ENCODE measurements at regions not wholly inside any gene's neighbourhood (a gene's known extent, or its start where the extent isn't known, plus 50 kb on each side); places are given as distances from the start of the nearest gene placed in this dataset.

DNA sequence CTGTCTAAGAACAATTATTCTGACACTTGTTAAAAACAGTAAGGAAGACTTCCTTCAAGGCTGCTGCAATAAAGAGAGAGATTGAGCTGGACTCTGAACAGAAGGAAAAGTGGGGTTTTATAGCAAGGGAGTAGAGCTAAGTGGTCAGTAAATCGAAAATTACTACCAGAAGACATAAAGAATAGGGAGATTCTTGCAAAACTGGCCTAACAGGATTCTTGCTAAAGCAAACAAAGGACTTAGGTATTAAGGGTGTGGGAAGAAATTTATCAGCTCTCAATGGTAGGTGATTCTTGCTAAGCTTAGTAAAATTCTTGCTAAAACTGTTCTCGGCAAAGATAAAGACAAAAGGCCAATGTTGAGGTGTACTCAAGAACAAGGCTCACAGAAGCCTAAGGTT, 300.5 kb downstream of the SLCO4C1 start:
- Histone ChIP-seq H2BK120ac (replicated peaks; ENCODE audit: low read depth, low read length) (no peak overlapping the region), H2BK15ac (ENCODE audit: low read length) (no peak overlapping the region), H3K9ac (replicated peaks in 1 of 4; ENCODE audit: extremely low read depth in 1 of 4, low read depth in 3 of 4, low read length in 3 of 4) (no peak overlapping the region), H2BK12ac (ENCODE audit: low read depth, low read length) (no peak overlapping the region), H3K4me1 (replicated peaks in 1 of 4; ENCODE audit: control insufficient read depth in 3 of 4, insufficient read depth in 4 of 4, low read length in 3 of 4) (no peaks in the 10 kb centered on the region; a peak in 1 of 7 replicates), H3K36me3 (ENCODE audit: control insufficient read depth in 2 of 4, insufficient read depth in 4 of 4, low read length in 3 of 4) (no peaks in the 10 kb centered on the region), H2BK5ac (ENCODE audit: low read depth, low read length) (no peak overlapping the region), H2AK5ac (ENCODE audit: low read depth, low read length) (no peak overlapping the region), H3K4ac (replicated peaks; ENCODE audit: insufficient read length, low read depth, low read length) (no peak overlapping the region), H3K18ac (ENCODE audit: extremely low read depth, low read length) (no peak overlapping the region), H3K79me2 (ENCODE audit: control insufficient read depth in 1 of 2, insufficient read depth in 2 of 2, low read length in 2 of 2) (no peaks in the 10 kb centered on the region), H3K56ac (replicated peaks; ENCODE audit: insufficient read length, low read depth, low read length) (no peak overlapping the region), H4K20me1 (replicated peaks in 1 of 2; ENCODE audit: control insufficient read depth in 1 of 2, insufficient read depth in 2 of 2, low read length in 2 of 2) (no peaks in the 10 kb centered on the region), H4K8ac (ENCODE audit: extremely low read depth, insufficient read depth, low read length) (no peak overlapping the region), H4K91ac (replicated peaks; ENCODE audit: insufficient read length, low read length) (no peak overlapping the region), H3K23me2 (ENCODE audit: low read depth, low read length) (no peaks in the 10 kb centered on the region; the same call in 1 of the 2 replicates), H2AFZ (ENCODE audit: low read length) (no peak overlapping the region), H3K27ac (ENCODE audit: low read depth, low read length) (no peak overlapping the region), H3K9me3 (ENCODE audit: insufficient read depth in 2 of 2, low read depth in 1 of 2, low read length in 1 of 2) (no peaks in the 10 kb centered on the region), H4K5ac (ENCODE audit: insufficient read length, low read depth, low read length) (no peak overlapping the region), H2BK20ac (ENCODE audit: low read length) (no peak overlapping the region), H3K4me2 (ENCODE audit: insufficient read depth in 1 of 2, low read depth in 2 of 2, low read length in 2 of 2) (peak overlapping the region; percentile 8 to 18; a peak in 1 of 4 replicates), H3K79me1 (ENCODE audit: low read depth, low read length) (no peaks in the 10 kb centered on the region), H3K14ac (ENCODE audit: insufficient read length) (no peak overlapping the region), H3K27me3 (replicated peaks in 1 of 4; ENCODE audit: control insufficient read depth in 3 of 4, extremely low read depth in 1 of 4, insufficient read depth in 3 of 4, low read length in 3 of 4) (no peaks in the 10 kb centered on the region), H3K4me3 (ENCODE audit: extremely low read depth in 1 of 4, insufficient read depth in 2 of 4, low read depth in 3 of 4, low read length in 4 of 4) (peak overlapping the region in 1 of 4 experiments; percentile 26; a peak in 1 of 8 replicates), H3K23ac (ENCODE audit: insufficient read length) (no peak overlapping the region)
- 68% methylated on average over 2 of the region's 2 CpGs; no CpG with 5 or more reads in 1 of the 2 experiments for WGBS, 2 experiments (ENCODE audit: extremely low coverage in 1 of 2, insufficient coverage in 1 of 2, insufficient read length in 1 of 2, insufficient replicate concordance in 2 of 2, low coverage in 1 of 2, low lambda C conversion rate in 2 of 2, missing lambda C conversion rate in 1 of 2)
- TF ChIP-seq, protein P1, sequence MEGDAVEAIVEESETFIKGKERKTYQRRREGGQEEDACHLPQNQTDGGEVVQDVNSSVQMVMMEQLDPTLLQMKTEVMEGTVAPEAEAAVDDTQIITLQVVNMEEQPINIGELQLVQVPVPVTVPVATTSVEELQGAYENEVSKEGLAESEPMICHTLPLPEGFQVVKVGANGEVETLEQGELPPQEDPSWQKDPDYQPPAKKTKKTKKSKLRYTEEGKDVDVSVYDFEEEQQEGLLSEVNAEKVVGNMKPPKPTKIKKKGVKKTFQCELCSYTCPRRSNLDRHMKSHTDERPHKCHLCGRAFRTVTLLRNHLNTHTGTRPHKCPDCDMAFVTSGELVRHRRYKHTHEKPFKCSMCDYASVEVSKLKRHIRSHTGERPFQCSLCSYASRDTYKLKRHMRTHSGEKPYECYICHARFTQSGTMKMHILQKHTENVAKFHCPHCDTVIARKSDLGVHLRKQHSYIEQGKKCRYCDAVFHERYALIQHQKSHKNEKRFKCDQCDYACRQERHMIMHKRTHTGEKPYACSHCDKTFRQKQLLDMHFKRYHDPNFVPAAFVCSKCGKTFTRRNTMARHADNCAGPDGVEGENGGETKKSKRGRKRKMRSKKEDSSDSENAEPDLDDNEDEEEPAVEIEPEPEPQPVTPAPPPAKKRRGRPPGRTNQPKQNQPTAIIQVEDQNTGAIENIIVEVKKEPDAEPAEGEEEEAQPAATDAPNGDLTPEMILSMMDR (IDR thresholded peaks at IDR 0.05; ENCODE audit: control extremely low read depth in 1 of 3, insufficient read depth in 1 of 3, low read depth in 1 of 3, low read length in 3 of 3) = no peak
- 0 out of 2 replicates have a peak, but pooled peaks have one; percentile 27 for TF ChIP-seq TEAD4 (IDR thresholded peaks at IDR 0.05; ENCODE audit: low read depth, low read length)
- TF ChIP-seq ASH2L (IDR thresholded peaks at IDR 0.05; ENCODE audit: low read length) = peak; percentile 54
- no peak for TF ChIP-seq EGR1 (IDR thresholded peaks at IDR 0.05; ENCODE audit: borderline replicate concordance, low read depth, low read length)
- TF ChIP-seq SP1 (IDR thresholded peaks at IDR 0.05; ENCODE audit: low read depth, low read length) = peak; percentile 73
- TF ChIP-seq KDM5A (IDR thresholded peaks at IDR 0.05; ENCODE audit: low read length) = no peak
- no peak for TF ChIP-seq POLR2AphosphoS5 (IDR thresholded peaks at IDR 0.05; ENCODE audit: low read depth, low read length)
- 0 out of 2 replicates have a peak, but pooled peaks have one; percentile 35 for TF ChIP-seq RBBP5 (IDR thresholded peaks at IDR 0.05; ENCODE audit: borderline replicate concordance, low read depth, low read length)
- no peak for TF ChIP-seq RXRA (IDR thresholded peaks at IDR 0.05; ENCODE audit: insufficient read depth, low read depth, low read length)
- no peak for TF ChIP-seq EZH2 (IDR thresholded peaks at IDR 0.05; ENCODE audit: low read depth, low read length, severe bottlenecking)
- FAIRE-seq (peak; percentile 32), DNase-seq (ENCODE audit: low read depth in 1 of 2, low spot score in 2 of 2) (no peak)
- POLR2A ChIA-PET (ENCODE audit: partially characterized antibody) = no interaction called here
- CTCF ChIA-PET (ENCODE audit: partially characterized antibody) = interaction anchor here (1.0 kb wide), 1 partner anchor 264 kb away, joined by 3 read pairs; no protein-coding TSS in a partner anchor

Measured in H1 (cell line).